ENCODE measurements at regions not wholly inside any gene's neighbourhood (a gene's known extent, or its start where the extent isn't known, plus 50 kb on each side); places are given as distances from the start of the nearest gene placed in this dataset.
A peak's percentile ranks its signal among the peaks of the same experiment; 100 is the strongest.

GRCh38 chr2:41610501-41611190 is 437.2 kb upstream of the PKDCC start:
- no peak for DNase-seq

- no peak for DNase-seq
These were observed 429.1 kb upstream of the PKDCC start for GRCh38 chr2:41618754-41619153.

- DNase-seq: no peak
These were observed 426.7 kb upstream of the PKDCC start for GRCh38 chr2:41621095-41621494.

GRCh38 chr2:41621563-41621962 is 426.3 kb upstream of the PKDCC start:
- no peak for DNase-seq

- no peak for DNase-seq
These were observed 425.5 kb upstream of the PKDCC start for GRCh38 chr2:41622301-41622700.

- no peak for DNase-seq
These were observed 420.9 kb upstream of the PKDCC start for GRCh38 chr2:41626936-41627335.

GRCh38 chr2:41634686-41635085 is 413.1 kb upstream of the PKDCC start:
- DNase-seq: no peak

- DNase-seq: no peak
These were observed 402.9 kb upstream of the PKDCC start for GRCh38 chr2:41644936-41645335.

GRCh38 chr2:41647468-41648050 is 400.3 kb upstream of the PKDCC start:
- no peak for DNase-seq

- no peak for DNase-seq
These were observed 390.6 kb upstream of the PKDCC start for GRCh38 chr2:41657226-41657625.

GRCh38 chr2:41659758-41660157 is 388.1 kb upstream of the PKDCC start:
- no peak for DNase-seq

GRCh38 chr2:41662461-41662860 is 385.4 kb upstream of the PKDCC start:
- no peak for DNase-seq

- no peak for DNase-seq
These were observed 384.8 kb upstream of the PKDCC start for GRCh38 chr2:41663056-41663455.

GRCh38 chr2:41668529-41668928 is 379.3 kb upstream of the PKDCC start:
- no peak for DNase-seq

- no peak for DNase-seq
These were observed 369.2 kb upstream of the PKDCC start for GRCh38 chr2:41678639-41679038.

GRCh38 chr2:41686156-41686555 is 361.7 kb upstream of the PKDCC start:
- DNase-seq: no peak

GRCh38 chr2:41691561-41691960 is 356.3 kb upstream of the PKDCC start:
- DNase-seq: no peak

- no peak for DNase-seq
These were observed 353.2 kb upstream of the PKDCC start for GRCh38 chr2:41694536-41695049.

GRCh38 chr2:41695198-41696113 is 352.4 kb upstream of the PKDCC start:
- DNase-seq: no peak

- no peak for DNase-seq
These were observed 350.4 kb upstream of the PKDCC start for GRCh38 chr2:41697389-41697788.

GRCh38 chr2:41698678-41699422 is 349.0 kb upstream of the PKDCC start:
- peak; percentile 7 for DNase-seq

- no peak for DNase-seq
These were observed 346.6 kb upstream of the PKDCC start for GRCh38 chr2:41701231-41701630.

GRCh38 chr2:41703123-41703522 is 344.7 kb upstream of the PKDCC start:
- DNase-seq: no peak

Measured in stimulated activated CD4-positive, alpha-beta T cell treated with anti-CD3 and anti-CD28 coated beads, Interleukin-4, amount 100 ng/mL, for 1 hour (primary cell).